ENCODE measurements at regions not wholly inside any gene's neighbourhood (a gene's known extent, or its start where the extent isn't known, plus 50 kb on each side); places are given as distances from the start of the nearest gene placed in this dataset.

DNA sequence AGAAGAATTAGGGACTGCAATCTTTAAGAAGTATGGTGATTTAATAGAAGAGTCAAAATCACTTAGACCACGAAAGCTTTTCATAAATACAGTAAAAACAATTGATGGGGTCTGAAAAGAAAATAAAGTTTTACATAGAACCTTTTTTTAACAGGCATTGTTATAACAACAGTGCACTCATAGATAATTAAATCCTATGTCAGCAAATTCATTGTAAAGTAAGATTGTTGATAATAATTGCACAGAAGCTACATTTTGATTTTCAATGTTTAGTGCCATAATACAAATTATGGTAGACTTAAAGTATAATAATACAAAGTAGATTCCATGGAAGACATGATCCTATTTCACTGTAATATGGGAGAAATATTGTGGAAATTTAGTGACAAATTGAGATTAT, 130.7 kb upstream of the FSIP2 start:
- TF ChIP-seq, protein P1, sequence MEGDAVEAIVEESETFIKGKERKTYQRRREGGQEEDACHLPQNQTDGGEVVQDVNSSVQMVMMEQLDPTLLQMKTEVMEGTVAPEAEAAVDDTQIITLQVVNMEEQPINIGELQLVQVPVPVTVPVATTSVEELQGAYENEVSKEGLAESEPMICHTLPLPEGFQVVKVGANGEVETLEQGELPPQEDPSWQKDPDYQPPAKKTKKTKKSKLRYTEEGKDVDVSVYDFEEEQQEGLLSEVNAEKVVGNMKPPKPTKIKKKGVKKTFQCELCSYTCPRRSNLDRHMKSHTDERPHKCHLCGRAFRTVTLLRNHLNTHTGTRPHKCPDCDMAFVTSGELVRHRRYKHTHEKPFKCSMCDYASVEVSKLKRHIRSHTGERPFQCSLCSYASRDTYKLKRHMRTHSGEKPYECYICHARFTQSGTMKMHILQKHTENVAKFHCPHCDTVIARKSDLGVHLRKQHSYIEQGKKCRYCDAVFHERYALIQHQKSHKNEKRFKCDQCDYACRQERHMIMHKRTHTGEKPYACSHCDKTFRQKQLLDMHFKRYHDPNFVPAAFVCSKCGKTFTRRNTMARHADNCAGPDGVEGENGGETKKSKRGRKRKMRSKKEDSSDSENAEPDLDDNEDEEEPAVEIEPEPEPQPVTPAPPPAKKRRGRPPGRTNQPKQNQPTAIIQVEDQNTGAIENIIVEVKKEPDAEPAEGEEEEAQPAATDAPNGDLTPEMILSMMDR (IDR thresholded peaks at IDR 0.05): no peak
- no peak for TF ChIP-seq RCOR1 (IDR thresholded peaks at IDR 0.05; ENCODE audit: low read length)
- no peak for TF ChIP-seq FOXM1 (IDR thresholded peaks at IDR 0.05; ENCODE audit: low read depth)
- no peak for TF ChIP-seq TAF1 (IDR thresholded peaks at IDR 0.05; ENCODE audit: borderline replicate concordance, low read depth, low read length)
- TF ChIP-seq RAD21 (IDR thresholded peaks at IDR 0.05; ENCODE audit: low read length): no peak
- TF ChIP-seq, protein P2, sequence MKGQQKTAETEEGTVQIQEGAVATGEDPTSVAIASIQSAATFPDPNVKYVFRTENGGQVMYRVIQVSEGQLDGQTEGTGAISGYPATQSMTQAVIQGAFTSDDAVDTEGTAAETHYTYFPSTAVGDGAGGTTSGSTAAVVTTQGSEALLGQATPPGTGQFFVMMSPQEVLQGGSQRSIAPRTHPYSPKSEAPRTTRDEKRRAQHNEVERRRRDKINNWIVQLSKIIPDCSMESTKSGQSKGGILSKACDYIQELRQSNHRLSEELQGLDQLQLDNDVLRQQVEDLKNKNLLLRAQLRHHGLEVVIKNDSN (IDR thresholded peaks at IDR 0.05; ENCODE audit: borderline replicate concordance, low read depth): no peak
- TF ChIP-seq, protein P3, sequence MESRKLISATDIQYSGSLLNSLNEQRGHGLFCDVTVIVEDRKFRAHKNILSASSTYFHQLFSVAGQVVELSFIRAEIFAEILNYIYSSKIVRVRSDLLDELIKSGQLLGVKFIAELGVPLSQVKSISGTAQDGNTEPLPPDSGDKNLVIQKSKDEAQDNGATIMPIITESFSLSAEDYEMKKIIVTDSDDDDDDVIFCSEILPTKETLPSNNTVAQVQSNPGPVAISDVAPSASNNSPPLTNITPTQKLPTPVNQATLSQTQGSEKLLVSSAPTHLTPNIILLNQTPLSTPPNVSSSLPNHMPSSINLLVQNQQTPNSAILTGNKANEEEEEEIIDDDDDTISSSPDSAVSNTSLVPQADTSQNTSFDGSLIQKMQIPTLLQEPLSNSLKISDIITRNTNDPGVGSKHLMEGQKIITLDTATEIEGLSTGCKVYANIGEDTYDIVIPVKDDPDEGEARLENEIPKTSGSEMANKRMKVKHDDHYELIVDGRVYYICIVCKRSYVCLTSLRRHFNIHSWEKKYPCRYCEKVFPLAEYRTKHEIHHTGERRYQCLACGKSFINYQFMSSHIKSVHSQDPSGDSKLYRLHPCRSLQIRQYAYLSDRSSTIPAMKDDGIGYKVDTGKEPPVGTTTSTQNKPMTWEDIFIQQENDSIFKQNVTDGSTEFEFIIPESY (IDR thresholded peaks at IDR 0.05; ENCODE audit: borderline replicate concordance, low read depth): no peak
- no peak for TF ChIP-seq TEAD4 (IDR thresholded peaks at IDR 0.05; ENCODE audit: borderline replicate concordance, insufficient read depth)
- no peak for TF ChIP-seq RXRA (IDR thresholded peaks at IDR 0.05; ENCODE audit: borderline replicate concordance, low read depth)
- no peak for TF ChIP-seq SIN3A (IDR thresholded peaks at IDR 0.05; ENCODE audit: borderline replicate concordance, low read depth, low read length)
- TF ChIP-seq, protein P4, sequence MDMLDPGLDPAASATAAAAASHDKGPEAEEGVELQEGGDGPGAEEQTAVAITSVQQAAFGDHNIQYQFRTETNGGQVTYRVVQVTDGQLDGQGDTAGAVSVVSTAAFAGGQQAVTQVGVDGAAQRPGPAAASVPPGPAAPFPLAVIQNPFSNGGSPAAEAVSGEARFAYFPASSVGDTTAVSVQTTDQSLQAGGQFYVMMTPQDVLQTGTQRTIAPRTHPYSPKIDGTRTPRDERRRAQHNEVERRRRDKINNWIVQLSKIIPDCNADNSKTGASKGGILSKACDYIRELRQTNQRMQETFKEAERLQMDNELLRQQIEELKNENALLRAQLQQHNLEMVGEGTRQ (IDR thresholded peaks at IDR 0.05; ENCODE audit: borderline replicate concordance, low read depth, low read length): no peak
- TF ChIP-seq, protein P5, sequence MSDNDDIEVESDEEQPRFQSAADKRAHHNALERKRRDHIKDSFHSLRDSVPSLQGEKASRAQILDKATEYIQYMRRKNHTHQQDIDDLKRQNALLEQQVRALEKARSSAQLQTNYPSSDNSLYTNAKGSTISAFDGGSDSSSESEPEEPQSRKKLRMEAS (IDR thresholded peaks at IDR 0.05; ENCODE audit: low read depth): no peak
- TF ChIP-seq POLR2AphosphoS5 (IDR thresholded peaks at IDR 0.05; ENCODE audit: low read depth, low read length): no peak
